ENCODE measurements at regions not wholly inside any gene's neighbourhood (a gene's known extent, or its start where the extent isn't known, plus 50 kb on each side); places are given as distances from the start of the nearest gene placed in this dataset.
"Not testable (repeated sequence)": the region's sequence is repeated elsewhere in the genome, so short reads cannot be mapped to it uniquely, and the experiment has no call there.

DNA sequence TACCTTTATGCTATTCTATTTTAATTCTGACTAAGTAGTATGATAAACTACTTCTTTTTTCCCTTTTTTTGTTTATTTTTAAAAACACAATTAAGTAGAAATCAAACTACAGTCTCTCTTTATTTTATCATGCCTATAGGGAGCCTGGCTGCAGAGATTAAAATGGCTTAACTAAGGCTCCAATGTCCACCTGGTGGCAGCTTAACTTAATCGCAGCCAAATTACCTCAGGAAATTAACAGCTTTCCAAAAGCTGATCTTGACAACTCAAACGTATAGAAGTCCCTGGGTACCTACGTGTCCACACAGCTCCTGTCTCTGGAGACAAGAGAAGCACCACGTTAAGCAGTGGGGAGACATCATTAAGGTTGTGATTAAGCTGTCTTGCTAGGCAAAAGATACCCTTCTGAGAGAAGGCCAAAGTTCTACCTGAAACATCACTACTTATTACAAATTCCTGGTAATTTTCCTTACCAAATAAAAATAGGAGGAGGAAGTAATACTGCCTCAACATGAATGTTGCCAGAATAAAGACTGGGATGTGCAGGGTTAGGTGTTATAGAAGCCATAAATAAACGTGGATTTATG is 63.2 kb upstream of the SNX19 start:
- TF ChIP-seq PAX5 (IDR thresholded peaks at IDR 0.05; ENCODE audit: insufficient read depth, low read length, severe bottlenecking) (no peak), POLR2A (IDR thresholded peaks at IDR 0.05; ENCODE audit: low read depth, low read length) (no peak), TAF1 (IDR thresholded peaks at IDR 0.05; ENCODE audit: low read depth, low read length) (no peak), SPI1 (IDR thresholded peaks at IDR 0.05; ENCODE audit: low read depth, low read length) (no peak), POLR2AphosphoS5 (IDR thresholded peaks at IDR 0.05; ENCODE audit: low read depth, low read length) (no peak), POU2F2 (IDR thresholded peaks at IDR 0.05; ENCODE audit: low read depth, low read length) (no peak)
- DNase-seq (ENCODE audit: insufficient read length, low spot score), result no peak
- FAIRE-seq, result no peak

- FAIRE-seq (no peak), DNase-seq (ENCODE audit: insufficient read length, low spot score) (no peak)
These were observed 64.0 kb upstream of the SNX19 start for GRCh38 chr11:130980071-130980862.

DNA sequence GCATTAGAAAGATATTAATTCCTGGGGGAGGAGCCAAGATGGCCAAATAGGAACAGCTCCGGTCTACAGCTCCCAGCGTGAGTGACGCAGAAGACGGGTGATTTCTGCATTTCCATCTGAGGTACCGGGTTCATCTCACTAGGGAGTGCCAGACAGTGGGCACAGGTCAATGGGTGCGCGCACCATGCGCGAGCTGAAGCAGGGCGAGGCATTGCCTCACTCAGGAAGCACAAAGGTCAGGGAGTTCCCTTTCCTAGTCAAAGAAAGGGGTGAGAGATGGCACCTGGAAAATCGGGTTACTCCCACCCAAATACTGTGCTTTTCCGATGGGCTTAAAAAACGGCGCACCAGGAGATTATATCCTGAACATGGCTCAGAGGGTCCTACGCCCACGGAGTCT is 68.0 kb upstream of the SNX19 start:
- not testable (repeated sequence) for DNase-seq (ENCODE audit: insufficient read length, low spot score); FAIRE-seq

More at GRCh38 chr11:130980071-130980862, 64.0 kb upstream of the SNX19 start:
- TF ChIP-seq POLR2AphosphoS5 (IDR thresholded peaks at IDR 0.05; ENCODE audit: low read depth, low read length) (no peak), TAF1 (IDR thresholded peaks at IDR 0.05; ENCODE audit: low read depth, low read length) (no peak), PAX5 (IDR thresholded peaks at IDR 0.05; ENCODE audit: insufficient read depth, low read length, severe bottlenecking) (no peak), POLR2A (IDR thresholded peaks at IDR 0.05; ENCODE audit: low read depth, low read length) (no peak), POU2F2 (IDR thresholded peaks at IDR 0.05; ENCODE audit: low read depth, low read length) (no peak)

DNA sequence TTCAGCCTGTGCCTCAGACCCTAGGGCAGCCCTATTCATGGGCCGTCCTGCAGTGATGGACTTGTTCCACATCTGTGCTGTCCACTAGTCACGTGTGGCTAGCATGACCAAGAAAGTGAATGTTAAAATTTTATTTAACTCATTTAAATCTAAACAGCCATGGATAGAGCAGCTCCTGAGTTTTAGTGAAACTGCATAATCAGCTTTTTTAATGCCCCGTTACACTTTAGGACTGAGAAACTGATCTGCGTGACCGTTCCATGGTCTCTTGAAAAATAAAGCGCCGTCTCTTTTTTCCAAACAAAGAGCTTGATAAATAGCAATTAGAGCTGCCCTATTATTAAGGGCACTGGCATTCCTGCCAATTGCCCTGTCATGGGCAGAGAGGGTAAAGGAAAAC is 76.5 kb upstream of the SNX19 start:
- no peak for FAIRE-seq
- TF ChIP-seq POLR2A (IDR thresholded peaks at IDR 0.05; ENCODE audit: low read depth, low read length) (no peak), POU2F2 (IDR thresholded peaks at IDR 0.05; ENCODE audit: low read depth, low read length) (no peak)
- no peak for DNase-seq (ENCODE audit: insufficient read length, low spot score)

- FAIRE-seq (no peak), DNase-seq (ENCODE audit: insufficient read length, low spot score) (no peak)
- TF ChIP-seq PAX5 (IDR thresholded peaks at IDR 0.05; ENCODE audit: insufficient read depth, low read length, severe bottlenecking) (no peak), POLR2AphosphoS5 (IDR thresholded peaks at IDR 0.05; ENCODE audit: low read depth, low read length) (no peak), SPI1 (IDR thresholded peaks at IDR 0.05; ENCODE audit: low read depth, low read length) (no peak), POLR2A (IDR thresholded peaks at IDR 0.05; ENCODE audit: low read depth, low read length) (no peak), TAF1 (IDR thresholded peaks at IDR 0.05; ENCODE audit: low read depth, low read length) (no peak), POU2F2 (IDR thresholded peaks at IDR 0.05; ENCODE audit: low read depth, low read length) (no peak)
These were observed 77.8 kb upstream of the SNX19 start for GRCh38 chr11:130994043-130994442.

- FAIRE-seq, result no peak
- no peak for TF ChIP-seq POU2F2 (IDR thresholded peaks at IDR 0.05; ENCODE audit: low read depth, low read length)
- TF ChIP-seq PAX5 (IDR thresholded peaks at IDR 0.05; ENCODE audit: insufficient read depth, low read length, severe bottlenecking), result no peak
- TF ChIP-seq POLR2AphosphoS5 (IDR thresholded peaks at IDR 0.05; ENCODE audit: low read depth, low read length), result no peak
- peak; percentile 32; the same call in 1 of the 2 replicates for TF ChIP-seq SPI1 (IDR thresholded peaks at IDR 0.05; ENCODE audit: low read depth, low read length)
- DNase-seq (ENCODE audit: insufficient read length, low spot score), result no peak
These were observed 79.0 kb upstream of the SNX19 start for GRCh38 chr11:130995266-130995665.

DNA sequence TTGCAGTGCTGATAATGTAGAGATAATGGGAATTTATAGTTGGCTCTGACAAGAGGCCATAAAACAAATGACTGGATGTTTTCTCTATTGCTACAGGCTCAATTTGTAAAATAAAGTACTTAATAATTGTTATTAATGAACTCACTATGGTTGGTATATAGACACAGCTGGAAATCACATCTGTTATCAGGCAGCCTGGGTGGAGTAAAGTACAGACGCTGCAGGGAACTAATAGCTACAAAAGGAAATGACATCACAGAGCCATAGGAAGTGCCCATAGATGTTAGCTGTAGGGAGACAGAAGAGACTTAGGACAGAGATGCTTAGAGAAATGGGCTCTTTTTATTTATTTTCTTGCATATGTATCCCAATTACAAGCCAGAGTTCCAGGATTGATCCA is 81.0 kb upstream of the SNX19 start:
- TF ChIP-seq POLR2A (IDR thresholded peaks at IDR 0.05; ENCODE audit: low read depth, low read length), result no peak
- no peak for TF ChIP-seq POU2F2 (IDR thresholded peaks at IDR 0.05; ENCODE audit: low read depth, low read length)
- no peak for TF ChIP-seq SPI1 (IDR thresholded peaks at IDR 0.05; ENCODE audit: low read depth, low read length)
- TF ChIP-seq PAX5 (IDR thresholded peaks at IDR 0.05; ENCODE audit: insufficient read depth, low read length, severe bottlenecking), result no peak
- TF ChIP-seq TAF1 (IDR thresholded peaks at IDR 0.05; ENCODE audit: low read depth, low read length), result no peak
- no peak for TF ChIP-seq POLR2AphosphoS5 (IDR thresholded peaks at IDR 0.05; ENCODE audit: low read depth, low read length)
- no peak for FAIRE-seq
- DNase-seq (ENCODE audit: insufficient read length, low spot score), result no peak

DNA sequence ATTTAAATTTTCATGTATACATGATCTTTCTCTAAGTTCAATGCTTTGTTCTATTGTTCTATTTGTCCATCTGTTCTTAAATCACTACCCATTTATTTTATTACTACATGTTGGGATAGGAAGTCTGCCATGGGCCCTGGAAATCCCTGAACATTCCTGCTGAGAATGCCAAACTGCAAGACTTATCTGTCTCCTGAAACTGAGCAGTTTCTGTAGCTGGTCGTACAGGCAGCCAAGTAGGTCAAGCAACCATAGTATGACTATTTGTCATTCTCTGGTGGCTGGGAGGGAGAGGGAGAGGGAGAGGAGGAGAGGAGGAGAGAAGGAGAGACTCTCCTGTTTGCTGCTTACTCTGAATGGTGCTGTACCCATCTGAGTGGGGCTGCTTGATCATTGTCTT is 82.8 kb upstream of the SNX19 start:
- no peak for DNase-seq (ENCODE audit: insufficient read length, low spot score)
- no peak for TF ChIP-seq POLR2AphosphoS5 (IDR thresholded peaks at IDR 0.05; ENCODE audit: low read depth, low read length)
- no peak for TF ChIP-seq SPI1 (IDR thresholded peaks at IDR 0.05; ENCODE audit: low read depth, low read length)
- no peak for TF ChIP-seq PAX5 (IDR thresholded peaks at IDR 0.05; ENCODE audit: insufficient read depth, low read length, severe bottlenecking)
- no peak for TF ChIP-seq POU2F2 (IDR thresholded peaks at IDR 0.05; ENCODE audit: low read depth, low read length)
- no peak for TF ChIP-seq POLR2A (IDR thresholded peaks at IDR 0.05; ENCODE audit: low read depth, low read length)
- FAIRE-seq, result no peak

GRCh38 chr11:130999992-131000770 is 83.9 kb upstream of the SNX19 start:
- DNase-seq (ENCODE audit: insufficient read length, low spot score) (no peak), FAIRE-seq (no peak)
- TF ChIP-seq TAF1 (IDR thresholded peaks at IDR 0.05; ENCODE audit: low read depth, low read length) (no peak), POLR2AphosphoS5 (IDR thresholded peaks at IDR 0.05; ENCODE audit: low read depth, low read length) (no peak), SPI1 (IDR thresholded peaks at IDR 0.05; ENCODE audit: low read depth, low read length) (no peak), POU2F2 (IDR thresholded peaks at IDR 0.05; ENCODE audit: low read depth, low read length) (no peak), PAX5 (IDR thresholded peaks at IDR 0.05; ENCODE audit: insufficient read depth, low read length, severe bottlenecking) (no peak), POLR2A (IDR thresholded peaks at IDR 0.05; ENCODE audit: low read depth, low read length) (no peak)

- FAIRE-seq (no peak), DNase-seq (ENCODE audit: insufficient read length, low spot score) (no peak)
- TF ChIP-seq TAF1 (IDR thresholded peaks at IDR 0.05; ENCODE audit: low read depth, low read length) (no peak), POLR2AphosphoS5 (IDR thresholded peaks at IDR 0.05; ENCODE audit: low read depth, low read length) (no peak), SPI1 (IDR thresholded peaks at IDR 0.05; ENCODE audit: low read depth, low read length) (no peak), POU2F2 (IDR thresholded peaks at IDR 0.05; ENCODE audit: low read depth, low read length) (no peak), POLR2A (IDR thresholded peaks at IDR 0.05; ENCODE audit: low read depth, low read length) (no peak), PAX5 (IDR thresholded peaks at IDR 0.05; ENCODE audit: insufficient read depth, low read length, severe bottlenecking) (no peak)
These were observed 85.9 kb upstream of the SNX19 start for GRCh38 chr11:131002145-131002544.

Data from GM12891 (cell line).